ENCODE measurements at regions not wholly inside any gene's neighbourhood (a gene's known extent, or its start where the extent isn't known, plus 50 kb on each side); places are given as distances from the start of the nearest gene placed in this dataset.

GRCh38 chr13:108477376-108477775 lies 152.0 kb upstream of the MYO16 start:
- TF ChIP-seq CTCF (optimal IDR thresholded peaks at IDR 0.05 in 1 of 3, IDR thresholded peaks at IDR 0.05 in 1 of 3, conservative IDR thresholded peaks at IDR 0.05 in 1 of 3; ENCODE audit: extremely low read depth in 1 of 3, insufficient read depth in 2 of 3, low read length in 3 of 3) (no peak), EZH2 (IDR thresholded peaks at IDR 0.05; ENCODE audit: low read length) (no peak)

All from keratinocyte (primary cell).